HG03066 (cell line): ENCODE measurements at regions not wholly inside any gene's neighbourhood (a gene's known extent, or its start where the extent isn't known, plus 50 kb on each side); places are given as distances from the start of the nearest gene placed in this dataset.

Experiments used
- ATAC-seq: cut with Tn5 transposase; IDR thresholded peaks from one replicate; pipeline ENCODE4 v1.9.1; 2021; ENCODE audit warnings: low read depth; ENCODE audit not compliant: unreplicated experiment

GRCh38 chr2:187920511-187920910, 366.3 kb upstream of the TFPI start:
- ATAC-seq: no peak

GRCh38 chr2:187922846-187923245, 368.6 kb upstream of the TFPI start:
- no peak for ATAC-seq

GRCh38 chr2:187924293-187924692, 367.4 kb upstream of the GULP1 start:
- no peak for ATAC-seq

GRCh38 chr2:187934236-187934635, 357.4 kb upstream of the GULP1 start:
- ATAC-seq: no peak

GRCh38 chr2:187934692-187935091, 357.0 kb upstream of the GULP1 start:
- no peak for ATAC-seq

GRCh38 chr2:187935126-187935525, 356.5 kb upstream of the GULP1 start:
- no peak for ATAC-seq

GRCh38 chr2:187936228-187936627, 355.4 kb upstream of the GULP1 start:
- no peak for ATAC-seq

- ATAC-seq: no peak
These were observed 352.5 kb upstream of the GULP1 start for GRCh38 chr2:187939180-187939579.

- ATAC-seq: no peak
These were observed 348.8 kb upstream of the GULP1 start for GRCh38 chr2:187942876-187943275.

- no peak for ATAC-seq
These were observed 347.8 kb upstream of the GULP1 start for GRCh38 chr2:187943772-187944369.

- no peak for ATAC-seq
These were observed 341.8 kb upstream of the GULP1 start for GRCh38 chr2:187949859-187950258.

GRCh38 chr2:187951470-187952218, 340.0 kb upstream of the GULP1 start:
- no peak for ATAC-seq

GRCh38 chr2:187956906-187957534, 334.7 kb upstream of the GULP1 start:
- ATAC-seq: no peak

- ATAC-seq: no peak
These were observed 331.9 kb upstream of the GULP1 start for GRCh38 chr2:187959821-187960220.

- no peak for ATAC-seq
These were observed 329.1 kb upstream of the GULP1 start for GRCh38 chr2:187962538-187962937.

- ATAC-seq: no peak
These were observed 326.9 kb upstream of the GULP1 start for GRCh38 chr2:187964746-187965145.

- ATAC-seq: no peak
These were observed 324.8 kb upstream of the GULP1 start for GRCh38 chr2:187966924-187967323.

GRCh38 chr2:187971893-187972292, 319.8 kb upstream of the GULP1 start:
- ATAC-seq: no peak

- no peak for ATAC-seq
These were observed 315.3 kb upstream of the GULP1 start for GRCh38 chr2:187976259-187976985.

GRCh38 chr2:187976986-187977333, 314.7 kb upstream of the GULP1 start:
- no peak for ATAC-seq

GRCh38 chr2:187978356-187978755, 313.3 kb upstream of the GULP1 start:
- ATAC-seq: no peak
